ENCODE measurements at regions not wholly inside any gene's neighbourhood (a gene's known extent, or its start where the extent isn't known, plus 50 kb on each side); places are given as distances from the start of the nearest gene placed in this dataset.

DNA sequence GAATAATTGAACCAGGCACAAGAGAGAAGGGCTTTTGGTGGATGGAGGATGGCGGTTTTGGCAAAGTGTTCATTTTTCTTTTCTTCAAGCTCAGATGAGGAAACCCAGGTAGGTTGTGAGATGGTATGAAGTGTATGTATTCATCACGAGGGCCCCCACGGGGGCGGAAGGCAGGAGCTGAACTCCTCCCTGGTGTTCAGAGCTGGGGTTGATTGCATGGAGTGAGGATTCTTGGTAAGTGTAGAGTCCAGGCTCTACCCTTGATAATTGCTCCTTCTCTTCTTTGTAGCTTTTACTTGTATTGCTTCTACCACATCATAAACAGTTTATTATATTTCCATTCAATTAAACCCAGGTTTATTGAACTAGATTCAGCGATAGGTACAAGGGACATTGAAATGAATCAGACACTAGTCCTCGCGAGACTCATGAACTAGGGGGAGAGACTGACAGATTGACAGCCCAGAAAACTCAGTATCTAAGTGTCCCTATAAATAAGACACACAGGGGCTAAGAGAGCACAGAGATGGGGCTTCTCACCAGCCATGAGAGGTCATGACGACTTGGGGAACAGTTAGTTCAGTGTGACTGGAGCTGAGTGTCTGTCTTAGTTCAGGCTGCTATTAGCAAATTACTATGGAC is 116.7 kb upstream of the KLF4 start:
- no peak overlapping the region for H3K4me3 ChIP-seq
- H3K27me3 ChIP-seq: no peaks in the 10 kb centered on the region
- H3K4me1 ChIP-seq: peaks cover 9% of the 10 kb centered on the region
- intact Hi-C loops (cut with DNase I): no loop called here
- no peaks in the 10 kb centered on the region for H3K9me3 ChIP-seq
- TF ChIP-seq, protein P1, sequence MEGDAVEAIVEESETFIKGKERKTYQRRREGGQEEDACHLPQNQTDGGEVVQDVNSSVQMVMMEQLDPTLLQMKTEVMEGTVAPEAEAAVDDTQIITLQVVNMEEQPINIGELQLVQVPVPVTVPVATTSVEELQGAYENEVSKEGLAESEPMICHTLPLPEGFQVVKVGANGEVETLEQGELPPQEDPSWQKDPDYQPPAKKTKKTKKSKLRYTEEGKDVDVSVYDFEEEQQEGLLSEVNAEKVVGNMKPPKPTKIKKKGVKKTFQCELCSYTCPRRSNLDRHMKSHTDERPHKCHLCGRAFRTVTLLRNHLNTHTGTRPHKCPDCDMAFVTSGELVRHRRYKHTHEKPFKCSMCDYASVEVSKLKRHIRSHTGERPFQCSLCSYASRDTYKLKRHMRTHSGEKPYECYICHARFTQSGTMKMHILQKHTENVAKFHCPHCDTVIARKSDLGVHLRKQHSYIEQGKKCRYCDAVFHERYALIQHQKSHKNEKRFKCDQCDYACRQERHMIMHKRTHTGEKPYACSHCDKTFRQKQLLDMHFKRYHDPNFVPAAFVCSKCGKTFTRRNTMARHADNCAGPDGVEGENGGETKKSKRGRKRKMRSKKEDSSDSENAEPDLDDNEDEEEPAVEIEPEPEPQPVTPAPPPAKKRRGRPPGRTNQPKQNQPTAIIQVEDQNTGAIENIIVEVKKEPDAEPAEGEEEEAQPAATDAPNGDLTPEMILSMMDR (IDR thresholded peaks at IDR 0.05): no peak
- no peaks in the 10 kb centered on the region for H3K36me3 ChIP-seq
- peak; percentile 60 for DNase-seq
- peak overlapping the region in 1 of 2 donors; percentile 62 for H3K9ac ChIP-seq (ENCODE audit: low read depth in 2 of 2, low read length in 2 of 2)
- H3K27ac ChIP-seq: peak overlapping the region; percentile 79

DNA sequence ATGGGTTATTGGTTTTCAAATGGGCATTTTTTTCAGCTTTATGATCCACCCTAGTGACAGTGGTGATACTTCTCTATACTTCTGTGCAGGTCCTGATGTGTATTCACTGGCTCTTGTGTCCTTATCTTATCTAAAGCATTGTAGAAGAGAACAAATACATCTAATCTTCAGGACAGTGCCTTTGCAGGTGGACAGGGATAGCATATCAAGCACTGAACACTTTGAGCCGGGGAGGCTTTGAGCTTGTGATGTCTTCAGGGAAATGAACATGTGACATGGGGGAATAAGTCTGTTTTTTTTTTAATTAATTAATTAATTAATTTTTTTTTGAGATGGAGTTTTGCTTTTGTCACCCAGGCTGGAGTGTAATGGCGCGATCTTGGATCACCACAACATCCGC is 115.5 kb upstream of the KLF4 start:
- no peak overlapping the region for H3K27ac ChIP-seq
- intact Hi-C loops (cut with DNase I): no loop called here
- H3K9ac ChIP-seq (ENCODE audit: low read depth in 2 of 2, low read length in 2 of 2): no peak overlapping the region
- H3K4me3 ChIP-seq: no peak overlapping the region
- H3K36me3 ChIP-seq: no peaks in the 10 kb centered on the region
- H3K9me3 ChIP-seq: no peaks in the 10 kb centered on the region
- no peak for DNase-seq
- peaks cover 12% of the 10 kb centered on the region for H3K4me1 ChIP-seq
- H3K27me3 ChIP-seq: no peaks in the 10 kb centered on the region
- TF ChIP-seq, protein P1 (IDR thresholded peaks at IDR 0.05): no peak

GRCh38 chr9:107603281-107603680 is 113.7 kb upstream of the KLF4 start:
- peaks cover 12% of the 10 kb centered on the region for H3K4me1 ChIP-seq
- H3K9me3 ChIP-seq: no peaks in the 10 kb centered on the region
- no peaks in the 10 kb centered on the region for H3K27me3 ChIP-seq
- peak overlapping the region; percentile 32 for H3K27ac ChIP-seq
- H3K9ac ChIP-seq (ENCODE audit: low read depth in 2 of 2, low read length in 2 of 2): peak overlapping the region in 1 of 2 donors; percentile 16
- DNase-seq: no peak
- H3K4me3 ChIP-seq: no peak overlapping the region
- H3K36me3 ChIP-seq: no peaks in the 10 kb centered on the region
- TF ChIP-seq, protein P1 (IDR thresholded peaks at IDR 0.05): no peak
- intact Hi-C loops (cut with DNase I): no loop called here

- no peaks in the 10 kb centered on the region for H3K27me3 ChIP-seq
- intact Hi-C loops (cut with DNase I): no loop called here
- H3K9ac ChIP-seq (ENCODE audit: low read depth in 2 of 2, low read length in 2 of 2): peak overlapping the region; percentile 8 to 27
- H3K4me3 ChIP-seq: no peak overlapping the region
- H3K9me3 ChIP-seq: no peaks in the 10 kb centered on the region
- TF ChIP-seq, protein P1 (IDR thresholded peaks at IDR 0.05): no peak
- peak; percentile 65 for DNase-seq
- peaks cover 4% of the 10 kb centered on the region for H3K4me1 ChIP-seq
- H3K36me3 ChIP-seq: no peaks in the 10 kb centered on the region
- peak overlapping the region; percentile 79 for H3K27ac ChIP-seq
Measured at GRCh38 chr9:107600060-107600573, 110.5 kb upstream of the KLF4 start.

DNA sequence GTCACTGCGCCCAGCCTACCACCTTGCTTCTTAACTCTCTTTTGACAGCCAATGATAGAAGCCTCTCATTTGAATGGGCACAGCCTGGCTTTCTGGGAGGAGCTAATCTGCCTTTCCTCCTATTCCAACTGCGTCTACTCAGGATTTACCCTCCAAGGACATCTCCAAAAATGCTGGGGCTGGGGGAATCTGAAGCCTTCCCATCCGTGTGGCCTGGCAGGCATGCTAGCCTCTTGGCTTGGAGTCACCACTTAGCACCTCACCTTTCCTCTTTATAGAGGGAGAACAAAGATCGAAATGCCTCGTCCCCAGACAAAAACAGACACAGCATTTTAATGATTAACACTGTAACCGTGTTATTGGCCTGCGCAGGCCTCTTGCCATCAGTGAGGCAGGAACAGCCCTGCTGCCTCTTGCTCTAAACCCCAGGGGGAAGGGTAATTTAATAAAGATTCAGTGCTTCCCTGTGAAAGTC is 108.2 kb upstream of the KLF4 start:
- TF ChIP-seq, protein P1 (IDR thresholded peaks at IDR 0.05): no peak
- Histone ChIP-seq H3K4me3 (no peak overlapping the region), H3K9me3 (no peaks in the 10 kb centered on the region), H3K4me1 (peaks cover 10% of the 10 kb centered on the region), H3K27me3 (no peaks in the 10 kb centered on the region), H3K36me3 (no peaks in the 10 kb centered on the region), H3K9ac (ENCODE audit: low read depth in 2 of 2, low read length in 2 of 2) (peak overlapping the region in 1 of 2 donors; percentile 51), H3K27ac (peak overlapping the region; percentile 79)
- intact Hi-C loops (cut with DNase I): no loop called here
- DNase-seq: peak; percentile 80
